NCI-H748 (cell line): ENCODE measurements at regions not wholly inside any gene's neighbourhood (a gene's known extent, or its start where the extent isn't known, plus 50 kb on each side); places are given as distances from the start of the nearest gene placed in this dataset.

Experiments
- DNase-seq: peaks from one replicate; lab custom pipeline; 2025; ENCODE audit not compliant: unreplicated experiment; lab: John Stamatoyannopoulos, UW

DNA sequence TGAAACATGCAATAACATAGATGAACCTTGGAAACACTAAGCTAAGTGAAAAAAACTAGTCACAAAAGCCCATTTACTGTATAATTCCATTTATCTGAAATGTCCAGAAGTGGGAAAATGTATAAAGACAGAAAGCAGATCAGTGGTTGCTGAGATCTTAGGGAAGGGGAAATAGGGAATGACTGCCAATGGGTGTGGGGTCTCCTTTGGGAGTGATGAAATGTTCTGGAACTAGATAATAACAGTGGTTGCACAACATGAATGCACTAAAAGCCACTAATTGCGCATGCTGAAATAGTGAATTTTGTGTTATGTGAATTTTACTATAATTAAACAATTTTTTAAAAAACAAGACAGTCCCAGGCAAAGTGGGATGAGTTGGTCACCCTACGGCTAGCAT lies 472.8 kb downstream of the CCDC171 start:
- no peak for DNase-seq

DNA sequence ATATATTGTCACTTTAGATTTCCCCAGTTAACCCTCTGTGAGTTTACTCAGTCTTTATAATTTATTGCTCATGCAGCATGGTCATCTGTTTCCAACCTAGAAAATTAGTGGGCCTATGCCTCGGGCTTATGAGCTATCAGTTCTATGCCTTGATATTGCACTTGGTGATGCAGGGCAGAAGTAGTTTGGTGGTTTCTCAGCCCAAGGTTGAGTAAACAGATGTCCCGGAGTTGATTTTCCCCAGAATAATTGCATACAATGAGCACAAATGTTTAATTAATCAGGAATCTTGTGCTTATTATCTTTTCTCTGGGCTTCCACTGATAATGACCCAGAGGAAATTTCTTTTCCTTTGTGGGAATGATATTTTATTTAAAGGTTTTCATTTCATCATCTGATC lies 474.0 kb downstream of the CCDC171 start:
- no peak for DNase-seq

DNA sequence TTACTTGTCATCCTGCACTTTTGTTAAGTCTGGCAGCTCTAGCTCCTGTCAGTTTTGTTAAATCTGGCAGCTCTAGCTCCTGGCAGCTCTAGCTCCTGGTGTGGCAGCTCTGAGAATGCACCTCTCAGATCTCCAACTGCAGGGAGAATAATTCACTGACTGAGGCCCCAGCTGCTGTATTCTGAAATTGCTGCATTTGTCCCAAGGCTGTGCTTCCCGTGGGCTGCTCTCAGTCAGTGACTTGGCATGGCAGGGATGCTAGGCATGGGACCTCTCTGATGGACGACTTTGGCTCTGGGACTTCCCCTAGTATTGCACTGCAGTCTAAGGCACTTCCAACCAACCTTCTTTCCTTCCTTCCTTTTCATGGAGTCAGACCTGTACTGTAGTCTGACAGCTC lies 475.7 kb downstream of the CCDC171 start:
- no peak for DNase-seq

DNA sequence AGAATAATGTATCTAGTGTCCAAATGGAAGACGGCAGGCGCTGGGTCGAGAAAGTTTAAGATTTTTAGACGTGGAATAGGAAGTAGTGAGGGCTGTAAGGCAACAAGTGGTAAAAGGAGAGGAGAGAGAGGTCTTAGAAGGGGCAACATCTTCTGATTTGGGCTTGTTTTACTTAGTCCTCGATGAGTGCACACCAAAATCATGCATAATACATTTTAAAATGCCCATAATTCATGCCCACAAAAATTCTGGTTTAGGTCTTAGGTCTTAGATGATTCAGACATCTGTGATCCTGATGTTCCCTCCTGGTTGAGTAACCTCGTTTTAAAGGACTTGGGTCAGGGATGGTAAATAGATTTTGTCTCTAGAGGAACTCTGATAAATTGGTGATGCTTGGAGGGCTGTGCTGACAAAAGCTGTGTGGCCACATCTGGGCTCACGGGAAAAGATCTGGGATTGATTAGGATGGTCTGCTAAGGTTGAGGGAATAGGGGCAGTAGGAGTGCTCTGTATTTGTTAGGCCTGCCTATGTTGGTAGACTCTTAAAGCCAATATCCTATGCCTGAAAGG lies 476.3 kb downstream of the CCDC171 start:
- no peak for DNase-seq

DNA sequence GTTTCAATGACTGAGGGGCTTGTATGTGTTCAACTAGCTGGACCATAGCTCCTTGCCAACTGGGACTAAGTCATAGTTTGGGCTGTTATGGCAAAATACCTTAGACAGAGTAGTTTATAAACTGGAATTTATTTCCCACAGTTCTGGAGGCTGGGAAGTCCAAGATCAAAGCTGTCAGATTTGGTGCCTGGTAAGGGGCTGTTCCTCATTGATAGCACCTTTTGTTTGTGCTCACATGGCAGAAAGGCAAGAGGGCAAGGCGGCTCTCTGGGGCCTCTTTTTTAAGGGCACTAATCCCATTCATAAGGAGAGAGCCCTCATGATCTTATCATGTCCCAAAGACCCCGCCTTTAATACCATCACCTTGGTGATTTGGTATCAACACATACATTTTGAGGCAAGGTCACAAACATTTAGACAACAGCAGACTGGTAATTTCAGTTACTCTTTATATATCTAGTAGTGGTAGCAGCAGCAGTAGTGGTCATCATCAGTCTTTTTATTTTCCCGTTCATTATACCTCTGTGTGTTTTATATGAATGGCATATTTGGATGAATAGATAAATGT lies 477.0 kb downstream of the CCDC171 start:
- DNase-seq = no peak

DNA sequence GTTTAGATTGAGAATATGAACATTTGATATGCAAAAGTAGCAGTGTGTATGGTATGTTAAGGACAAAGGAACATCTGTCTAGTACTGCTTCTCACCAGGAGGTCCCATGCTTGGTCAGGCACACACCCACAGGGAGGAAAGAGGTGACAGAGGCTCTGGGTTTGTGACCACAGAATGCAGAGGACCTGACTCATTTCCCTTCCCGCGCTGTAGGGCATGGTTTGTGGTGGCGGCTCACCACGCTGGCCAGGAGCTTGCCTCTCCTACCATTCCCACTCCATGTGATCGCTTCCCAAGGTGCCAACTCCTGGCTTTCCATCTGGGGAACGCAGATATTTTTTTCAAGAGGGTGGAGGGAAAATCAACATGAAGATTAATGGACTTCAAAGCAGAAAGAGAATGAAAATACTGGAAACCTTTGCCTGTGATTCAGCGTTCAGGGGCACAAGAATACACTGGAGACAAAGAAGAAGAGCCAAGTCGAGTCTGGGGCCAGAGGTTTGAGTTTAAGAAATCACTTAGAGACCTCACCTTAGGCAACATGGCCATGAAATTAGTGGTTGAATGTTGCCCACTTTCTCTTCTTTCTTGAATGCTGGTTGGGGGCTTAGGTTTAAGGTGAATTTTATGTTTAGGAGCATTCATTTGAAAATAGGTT lies 477.8 kb downstream of the CCDC171 start:
- DNase-seq = no peak

DNA sequence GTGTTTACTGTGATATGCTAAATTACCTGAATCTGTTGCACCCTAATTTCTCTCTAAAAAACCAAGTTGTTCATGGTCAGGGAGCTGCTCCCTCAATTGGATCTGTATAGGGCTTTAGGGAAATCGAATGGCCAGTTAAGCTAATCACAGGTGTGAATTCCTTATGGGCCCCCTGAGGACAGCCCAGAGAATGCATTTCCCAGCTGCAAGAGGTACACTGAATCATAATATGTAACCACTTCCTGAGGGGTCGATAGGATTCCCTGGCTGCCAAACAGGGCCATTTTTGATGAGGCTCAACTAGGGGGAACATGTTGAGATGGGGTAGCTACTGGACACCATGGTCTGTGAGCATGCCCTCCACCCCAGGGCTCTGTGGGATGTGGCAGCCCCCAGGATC lies 478.6 kb downstream of the CCDC171 start:
- DNase-seq = no peak

DNA sequence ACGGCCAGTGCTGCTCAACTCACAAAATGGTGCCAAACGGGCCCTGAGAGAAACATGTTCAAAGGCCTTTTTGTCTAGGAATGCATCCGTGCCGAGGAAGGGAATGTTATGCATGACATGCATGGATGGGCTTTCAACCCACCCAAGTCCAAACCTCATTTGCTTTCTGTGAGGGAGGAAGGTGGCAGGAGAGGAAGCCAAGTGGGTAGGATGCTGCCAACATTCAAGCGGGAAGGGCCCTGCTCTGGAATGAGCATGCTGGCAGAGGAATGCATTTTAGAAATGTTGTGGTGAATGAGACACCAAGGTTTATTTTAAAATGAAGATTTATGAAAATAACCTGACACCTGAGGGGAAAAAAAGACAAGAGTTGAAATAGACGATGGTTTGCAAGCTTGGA lies 479.1 kb downstream of the CCDC171 start:
- DNase-seq = no peak

DNA sequence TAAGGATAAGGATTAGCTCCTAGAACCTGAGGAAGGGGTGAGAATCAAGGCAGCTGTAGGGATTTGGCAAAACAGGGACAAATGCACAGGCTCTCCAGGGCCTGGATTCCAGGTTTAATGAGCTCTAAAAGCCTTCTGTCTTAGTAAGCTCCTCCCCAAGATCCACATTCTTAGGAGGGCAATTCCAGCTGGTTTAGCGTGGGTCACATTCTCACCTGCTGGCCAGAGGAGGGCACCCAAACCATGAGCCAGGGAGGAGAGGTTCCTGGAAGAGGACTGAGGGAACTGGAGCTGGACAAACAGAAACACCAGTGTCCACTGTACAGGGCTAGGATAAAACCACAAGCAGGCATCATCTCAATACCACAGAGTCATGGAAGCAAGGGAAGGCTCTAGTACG lies 480.0 kb downstream of the CCDC171 start:
- no peak for DNase-seq

DNA sequence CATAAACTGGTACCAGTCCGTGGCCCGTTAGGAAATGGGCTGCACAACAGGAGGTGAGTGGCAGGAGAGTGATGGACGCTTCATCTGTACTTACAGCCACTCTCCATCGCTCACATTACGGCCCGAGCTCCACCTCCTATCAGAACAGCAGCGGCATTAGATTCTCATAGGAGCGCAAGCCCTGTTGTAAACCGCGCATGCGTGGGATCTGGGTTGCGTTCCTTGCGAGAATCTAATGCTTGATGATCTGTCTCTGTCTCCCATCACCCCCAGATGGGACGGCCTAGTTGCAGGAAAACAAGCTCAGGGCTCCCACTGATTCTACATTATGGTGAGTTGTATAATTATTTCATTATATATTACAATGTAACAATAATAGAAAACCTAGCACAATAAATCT lies 480.4 kb downstream of the CCDC171 start:
- no peak for DNase-seq

DNA sequence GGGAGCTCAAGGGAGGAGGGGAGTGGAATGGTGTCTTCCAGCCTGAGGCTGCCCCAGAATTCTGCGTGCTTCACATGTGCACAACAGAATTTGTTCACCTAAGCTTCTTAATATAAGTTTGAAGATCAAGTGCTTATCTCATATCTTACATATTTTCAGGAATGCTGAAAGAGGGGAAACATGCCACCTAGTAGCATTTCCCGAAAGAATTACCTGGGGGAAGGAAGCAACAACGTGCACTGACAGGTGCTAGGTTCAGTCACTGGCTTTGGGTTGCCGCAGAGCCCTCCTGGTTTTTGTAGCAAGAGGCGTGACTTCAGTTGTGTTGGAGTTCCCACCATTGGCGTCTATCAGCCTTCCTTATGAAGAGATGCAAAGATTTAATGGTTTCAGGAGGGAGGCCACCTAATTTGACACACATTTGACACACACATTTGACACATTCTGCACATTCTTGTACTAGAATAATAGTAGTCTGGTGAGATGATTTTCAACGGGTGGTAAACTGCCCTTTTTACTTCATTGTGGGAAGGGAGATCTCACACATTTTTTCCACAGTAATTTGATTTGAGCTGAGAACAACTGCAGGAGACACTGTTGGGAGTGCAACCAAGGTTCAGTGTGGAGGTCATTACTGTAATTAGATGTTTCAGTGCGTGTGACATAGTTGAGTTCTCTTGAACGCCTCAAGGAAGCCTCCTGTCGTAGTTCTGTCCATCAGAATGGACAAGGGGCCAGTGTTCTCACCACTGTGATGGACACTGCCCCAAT lies 481.3 kb downstream of the CCDC171 start:
- no peak for DNase-seq

DNA sequence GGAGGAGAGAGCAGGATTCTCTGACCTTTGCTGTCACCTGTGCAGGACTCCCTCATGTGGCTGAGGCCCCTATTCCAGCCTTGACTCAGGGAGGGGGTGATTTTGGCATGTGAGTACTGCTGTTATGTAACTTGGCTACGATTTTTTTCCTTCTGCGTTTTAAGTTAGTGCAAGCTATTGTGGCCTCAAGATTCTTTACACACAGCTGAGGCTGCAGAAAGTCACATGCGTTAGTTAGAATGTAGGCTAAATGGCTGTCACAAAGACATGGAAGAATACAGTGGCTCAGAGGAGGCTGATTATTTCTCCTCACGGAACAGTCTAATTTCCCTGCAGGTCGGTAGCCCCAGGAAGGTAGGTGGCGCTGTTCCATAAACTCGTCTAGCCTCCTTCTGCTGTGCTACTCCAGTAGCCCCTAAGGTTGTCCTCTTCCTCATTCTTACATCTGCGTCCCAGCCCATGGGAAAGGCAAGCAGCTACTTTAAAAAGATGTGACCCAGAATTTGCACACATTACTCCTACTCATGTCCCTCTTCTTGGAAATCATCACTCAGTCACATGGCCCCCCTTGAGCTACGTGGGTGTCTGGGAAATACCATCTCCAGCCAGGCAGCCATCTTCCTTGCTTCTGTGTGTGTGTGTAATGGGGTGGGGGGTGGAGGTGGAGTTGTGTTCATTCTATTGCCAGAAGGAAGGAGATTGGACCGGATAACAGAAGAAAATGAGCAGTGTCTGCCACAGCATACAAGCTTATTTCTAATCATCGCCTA lies 486.6 kb downstream of the CCDC171 start:
- peak; percentile 71 for DNase-seq

DNA sequence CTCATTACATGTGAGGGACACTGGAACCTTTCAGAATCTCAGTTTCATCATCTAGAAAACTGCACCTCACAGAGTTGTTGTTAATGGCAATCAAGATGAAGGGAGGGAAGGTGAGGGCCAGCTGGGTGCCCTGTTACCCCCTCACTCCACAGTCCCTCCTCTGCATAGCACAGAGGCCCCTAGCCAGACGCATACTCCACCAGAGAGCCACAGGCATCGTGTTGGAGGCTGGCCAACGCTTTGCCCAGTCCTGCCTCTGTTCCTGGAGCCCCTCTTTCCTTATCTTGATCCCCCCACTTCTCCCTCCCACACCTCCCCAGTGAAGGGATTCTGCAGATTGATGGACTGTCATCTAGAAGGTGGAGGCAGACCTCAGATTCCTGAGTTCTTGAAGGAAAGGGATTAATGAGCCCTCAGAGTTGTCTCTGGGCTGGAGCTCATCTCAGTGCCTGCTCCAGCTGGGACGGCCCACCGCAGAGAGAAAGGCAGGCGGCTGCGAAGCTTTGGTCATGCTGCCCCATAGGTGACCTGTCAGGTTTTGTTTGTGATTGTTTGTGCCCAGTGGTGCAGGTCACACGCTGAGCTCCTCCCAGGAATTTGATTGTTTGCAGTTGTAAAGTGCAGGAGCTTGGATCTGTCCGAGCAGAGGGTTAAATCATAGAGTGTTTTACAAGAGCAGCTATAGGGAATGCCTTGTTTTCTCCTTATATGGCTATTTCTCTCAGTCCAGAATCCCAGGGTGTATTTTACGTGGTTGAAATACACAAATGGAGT lies 487.3 kb downstream of the CCDC171 start:
- DNase-seq = no peak

DNA sequence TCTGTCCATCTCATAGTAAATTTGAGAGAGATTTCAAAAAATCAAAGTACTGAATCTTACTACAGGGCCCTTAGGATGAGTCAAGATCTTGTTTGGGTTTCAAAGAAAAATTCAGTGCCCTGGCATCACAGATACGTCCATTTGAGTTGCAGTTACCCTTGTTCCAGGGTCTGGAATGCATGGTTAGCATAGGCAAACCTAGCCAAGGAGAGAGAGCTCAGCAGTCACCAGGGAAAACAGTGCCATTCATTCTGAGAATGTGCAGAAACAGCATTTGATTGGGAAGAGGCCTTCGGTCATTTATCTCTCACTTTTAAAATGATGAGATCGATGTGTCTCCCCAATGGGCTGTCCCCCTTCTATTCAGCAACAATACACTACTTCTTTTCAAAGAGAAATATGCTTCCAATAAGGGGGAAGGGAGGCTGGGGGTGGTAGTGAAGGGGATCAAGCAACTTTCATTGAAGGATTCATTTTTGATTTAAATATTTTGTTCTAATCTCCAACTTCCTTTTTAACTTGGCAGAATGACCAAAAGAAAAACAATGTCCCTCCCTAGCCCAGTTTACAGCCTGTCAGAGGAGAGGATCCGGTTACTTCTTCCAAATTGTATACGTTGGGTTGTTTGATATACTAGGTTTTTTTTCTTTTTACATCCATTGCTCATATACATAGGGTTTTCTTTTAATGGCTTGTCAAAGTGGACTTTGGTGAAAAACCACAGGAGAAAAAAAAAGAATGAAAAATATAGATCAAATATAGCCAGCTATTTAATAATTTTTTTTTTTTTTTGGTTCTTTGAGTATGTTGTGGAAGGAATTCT lies 491.1 kb downstream of the CCDC171 start:
- DNase-seq = no peak

DNA sequence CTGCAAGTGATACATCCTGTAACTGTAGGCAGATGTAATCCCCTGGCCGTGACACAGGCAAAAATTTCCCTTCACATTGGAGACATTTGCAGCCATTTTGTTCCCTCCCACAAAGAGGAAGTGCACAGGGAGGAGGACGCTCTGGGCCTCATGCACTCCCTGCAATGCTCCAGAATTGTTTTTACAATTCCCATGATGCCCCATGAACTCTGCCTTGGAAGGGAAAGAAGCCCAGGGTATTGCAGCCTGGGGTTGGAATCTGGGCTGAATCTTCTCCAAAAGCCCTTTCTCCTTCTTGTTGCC lies 491.7 kb downstream of the CCDC171 start:
- no peak for DNase-seq

DNA sequence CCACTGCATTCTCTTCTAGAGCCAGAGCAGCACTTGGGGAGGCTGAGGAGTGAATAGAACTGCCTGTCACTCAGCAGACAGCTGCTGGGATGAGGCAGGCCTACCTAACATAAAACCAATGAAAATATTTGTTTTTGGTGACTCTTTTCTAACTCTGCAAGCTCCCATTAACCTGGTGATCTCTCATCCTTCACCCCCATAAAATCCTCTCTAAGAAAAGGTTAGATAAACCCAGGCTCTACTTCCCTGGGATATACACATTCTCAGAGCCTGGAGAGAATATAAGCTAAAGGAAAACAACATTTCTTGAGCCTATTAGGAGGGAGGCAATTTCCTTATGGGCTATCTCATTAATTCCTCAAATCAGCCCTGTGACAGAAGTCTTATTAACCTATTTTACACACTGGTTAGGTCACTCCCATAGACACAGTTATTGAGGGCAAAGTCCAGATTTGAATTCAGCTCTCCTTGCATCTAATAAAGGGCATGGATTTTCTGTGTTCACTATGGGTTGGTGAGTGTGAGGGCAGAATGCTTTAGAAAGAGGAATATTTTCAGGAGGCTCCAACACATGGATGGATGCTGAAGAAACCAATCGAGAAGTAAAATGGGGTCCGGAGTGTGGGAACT lies 492.9 kb downstream of the CCDC171 start:
- no peak for DNase-seq

DNA sequence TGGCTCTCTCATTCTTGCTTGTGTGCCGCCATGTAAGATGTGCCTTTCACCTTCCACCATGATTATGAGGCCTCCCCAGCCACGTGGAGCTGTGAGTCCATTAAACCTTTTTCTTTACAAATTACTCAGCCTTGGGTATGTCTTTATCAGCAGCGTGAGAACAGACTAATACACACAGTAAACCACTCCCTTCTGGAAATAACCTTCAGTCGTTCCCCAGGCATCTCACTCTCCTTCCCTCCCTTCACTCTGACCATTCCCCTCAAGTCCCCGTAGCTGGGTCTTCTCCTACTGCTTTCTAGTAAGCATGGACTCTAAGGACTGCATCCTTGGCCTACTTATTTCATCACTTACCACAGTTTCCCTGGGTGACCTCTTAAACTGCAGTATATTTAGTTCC lies 493.9 kb downstream of the CCDC171 start:
- DNase-seq = no peak

DNA sequence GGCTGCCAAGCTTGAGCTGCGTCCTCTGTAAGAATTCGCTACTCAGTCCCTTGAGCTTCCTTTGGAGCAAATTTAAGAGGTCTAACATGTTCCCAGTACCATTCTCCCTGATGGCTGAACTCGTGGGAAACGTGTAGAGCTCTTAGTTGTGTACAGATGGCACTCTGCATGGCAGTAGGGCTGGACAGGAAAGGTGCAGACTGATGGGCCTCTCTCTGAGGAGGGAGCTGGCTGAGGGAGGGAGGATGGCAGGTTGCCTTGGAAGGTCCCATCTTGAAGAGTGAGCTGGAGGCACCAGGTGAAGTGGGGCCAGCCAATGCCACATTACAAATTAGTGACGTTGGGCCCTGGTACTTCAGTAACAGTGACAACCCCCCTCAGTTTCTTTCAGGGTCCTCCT lies 495.3 kb downstream of the CCDC171 start:
- no peak for DNase-seq

DNA sequence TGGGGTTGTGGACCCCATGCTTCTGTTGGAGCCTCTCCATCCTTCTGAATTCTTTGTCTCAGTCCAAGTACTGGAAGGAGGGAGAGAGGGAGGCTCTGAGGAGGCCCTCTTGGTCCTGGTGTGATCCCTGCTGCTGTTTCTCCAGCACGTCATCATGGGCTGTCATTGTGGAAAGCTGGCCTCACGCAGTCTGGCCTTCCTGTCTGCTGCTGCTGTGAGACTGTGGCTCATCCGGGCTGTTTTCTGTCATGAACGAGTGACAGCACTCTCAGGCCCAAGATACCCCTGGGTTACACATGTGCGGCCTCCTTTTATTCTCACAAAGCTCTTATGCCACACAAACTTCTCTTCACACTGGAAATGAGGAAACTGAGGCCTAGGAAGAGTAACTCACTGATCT lies 499.3 kb downstream of the CCDC171 start:
- DNase-seq = no peak
